ENCODE measurements at regions not wholly inside any gene's neighbourhood (a gene's known extent, or its start where the extent isn't known, plus 50 kb on each side); places are given as distances from the start of the nearest gene placed in this dataset.

- 36 to 49% (median 42%) methylated on average over 6 of the region's 6 CpGs for WGBS, 4 donors
- H3K4me1 ChIP-seq (replicated peaks in 1 of 2) = no peaks in the 10 kb centered on the region
Observed at GRCh38 chr7:32415519-32415918, 74.7 kb downstream of the LSM5 start.

GRCh38 chr7:32412471-32412870 is 77.7 kb downstream of the LSM5 start:
- intact Hi-C loops (cut with DNase I) = no loop called here
- no peaks in the 10 kb centered on the region for H3K36me3 ChIP-seq (replicated peaks in 1 of 2)
- no peak for DNase-seq
- no peak for TF ChIP-seq CTCF (IDR thresholded peaks at IDR 0.05)
- no peak for TF ChIP-seq POLR2A (IDR thresholded peaks at IDR 0.05)
- no peak overlapping the region for H3K4me3 ChIP-seq
- WGBS, 4 donors = 61 to 72% (median 67%) methylated on average over 4 of the region's 4 CpGs
- H3K4me1 ChIP-seq (replicated peaks in 1 of 2) = no peaks in the 10 kb centered on the region
- no peaks in the 10 kb centered on the region for H3K9me3 ChIP-seq (replicated peaks in 1 of 3)
- H3K27me3 ChIP-seq = peaks cover 4% of the 10 kb centered on the region
- H3K27ac ChIP-seq = no peak overlapping the region

More at GRCh38 chr7:32415519-32415918, 74.7 kb downstream of the LSM5 start:
- H3K9me3 ChIP-seq (replicated peaks in 1 of 3) = no peaks in the 10 kb centered on the region
- H3K36me3 ChIP-seq (replicated peaks in 1 of 2) = no peaks in the 10 kb centered on the region
- H3K27ac ChIP-seq = no peak overlapping the region
- H3K4me3 ChIP-seq = no peak overlapping the region
- intact Hi-C loops (cut with DNase I) = no loop called here
- TF ChIP-seq CTCF (IDR thresholded peaks at IDR 0.05) (no peak), POLR2A (IDR thresholded peaks at IDR 0.05) (no peak)
- H3K27me3 ChIP-seq = peaks cover 4% of the 10 kb centered on the region
- no peak for DNase-seq

- Histone ChIP-seq H3K27ac (no peak overlapping the region), H3K9me3 (replicated peaks in 1 of 3) (no peaks in the 10 kb centered on the region), H3K27me3 (peaks cover 4% of the 10 kb centered on the region), H3K4me1 (replicated peaks in 1 of 2) (no peaks in the 10 kb centered on the region), H3K36me3 (replicated peaks in 1 of 2) (no peaks in the 10 kb centered on the region), H3K4me3 (no peak overlapping the region)
- TF ChIP-seq CTCF (IDR thresholded peaks at IDR 0.05) = no peak
- no peak for TF ChIP-seq POLR2A (IDR thresholded peaks at IDR 0.05)
- WGBS, 4 donors = 59 to 85% (median 83%) methylated on average over 2 of the region's 2 CpGs
- DNase-seq = no peak
- intact Hi-C loops (cut with DNase I) = no loop called here
Observed at GRCh38 chr7:32410545-32410944, 79.6 kb downstream of the LSM5 start.

GRCh38 chr7:32406386-32406785 is 83.8 kb downstream of the LSM5 start:
- H3K36me3 ChIP-seq (replicated peaks in 1 of 2) = no peaks in the 10 kb centered on the region
- DNase-seq = no peak
- intact Hi-C loops (cut with DNase I) = no loop called here
- H3K27me3 ChIP-seq = no peaks in the 10 kb centered on the region
- no peak overlapping the region for H3K27ac ChIP-seq
- no peak overlapping the region for H3K4me3 ChIP-seq
- no peaks in the 10 kb centered on the region for H3K4me1 ChIP-seq (replicated peaks in 1 of 2)
- WGBS, 4 donors = 0 to 23% (median 11%) methylated on average over 1 of the region's 1 CpG
- no peaks in the 10 kb centered on the region for H3K9me3 ChIP-seq (replicated peaks in 1 of 3)
- TF ChIP-seq CTCF (IDR thresholded peaks at IDR 0.05) (no peak), POLR2A (IDR thresholded peaks at IDR 0.05) (no peak)
